Trophoblast cell (in vitro differentiated cells and primary cell): ENCODE measurements at regions not wholly inside any gene's neighbourhood (a gene's known extent, or its start where the extent isn't known, plus 50 kb on each side); places are given as distances from the start of the nearest gene placed in this dataset.

Experiments
- DNase-seq, 2 donors: peaks; one replicate each; pipeline ENCODE4 v3.0.0-alpha.2; 2016
- H2AFZ ChIP-seq: 2 replicates; pipeline ENCODE4 v1.6.1; 2013; ENCODE audit warnings: low read length, moderate library complexity, mild to moderate bottlenecking; ENCODE audit not compliant: insufficient read depth, poor library complexity
- H2AK5ac ChIP-seq: 2 replicates; pipeline ENCODE4 v1.6.1; 2013; ENCODE audit warnings: mild to moderate bottlenecking, low read length
- H2BK120ac ChIP-seq: 2 replicates; pipeline ENCODE4 v1.6.1; 2013; ENCODE audit warnings: low read length, mild to moderate bottlenecking, moderate library complexity; ENCODE audit not compliant: insufficient read depth, poor library complexity
- H2BK12ac ChIP-seq: 2 replicates; pipeline ENCODE4 v1.6.1; 2013; ENCODE audit warnings: mild to moderate bottlenecking, low read length, moderate library complexity
- H2BK5ac ChIP-seq: 2 replicates; pipeline ENCODE4 v1.6.1; 2013; ENCODE audit warnings: low read length, low read depth, moderate library complexity, mild to moderate bottlenecking; ENCODE audit not compliant: poor library complexity
- H3K14ac ChIP-seq: 2 replicates; pipeline ENCODE4 v1.6.1; 2013; ENCODE audit warnings: mild to moderate bottlenecking, low read length
- H3K18ac ChIP-seq: 2 replicates; pipeline ENCODE4 v1.6.1; 2013; ENCODE audit warnings: mild to moderate bottlenecking, low read length
- H3K23ac ChIP-seq: 2 replicates; pipeline ENCODE4 v1.6.1; 2013; ENCODE audit warnings: low read length
- H3K27ac ChIP-seq: 2 replicates; pipeline ENCODE4 v1.5.1; 2013; ENCODE audit warnings: low read depth, mild to moderate bottlenecking, inconsistent platforms, low read length, moderate library complexity
- H3K27me3 ChIP-seq: 2 replicates; pipeline ENCODE4 v1.6.1; 2013; ENCODE audit warnings: inconsistent platforms, mild to moderate bottlenecking, low read length, moderate library complexity; ENCODE audit not compliant: insufficient read depth
- H3K36me3 ChIP-seq, 2 experiments: 1 replicate in 1 of 2; 2 replicates in 1 of 2; pipeline ENCODE4 v1.6.1; 2013; ENCODE audit warnings: low read length in 2 of 2, mild to moderate bottlenecking in 2 of 2, moderate library complexity in 1 of 2; ENCODE audit not compliant: insufficient read depth in 2 of 2, control insufficient read depth in 1 of 2
- H3K4ac ChIP-seq: 2 replicates; pipeline ENCODE4 v1.6.1; 2013; ENCODE audit warnings: low read depth, mild to moderate bottlenecking, low read length, moderate library complexity
- H3K4me1 ChIP-seq, 2 experiments: 1 replicate in 1 of 2; 2 replicates in 1 of 2; pipeline ENCODE4 v1.6.1; 2013; ENCODE audit warnings: low read length in 2 of 2, mild to moderate bottlenecking in 2 of 2, moderate library complexity in 1 of 2; ENCODE audit not compliant: insufficient read depth in 2 of 2, control insufficient read depth in 1 of 2
- H3K4me2 ChIP-seq: 2 replicates; pipeline ENCODE4 v1.6.1; 2013; ENCODE audit warnings: inconsistent platforms, mild to moderate bottlenecking, low read length, moderate library complexity
- H3K4me3 ChIP-seq: 2 replicates; pipeline ENCODE4 v1.5.1; 2013; ENCODE audit warnings: mild to moderate bottlenecking, low read depth, low read length, inconsistent platforms
- H3K79me1 ChIP-seq: one replicate; pipeline ENCODE4 v1.6.1; 2013; ENCODE audit warnings: low read length
- H3K79me2 ChIP-seq: 2 replicates; pipeline ENCODE4 v1.6.1; 2013; ENCODE audit warnings: low read length, mild to moderate bottlenecking; ENCODE audit not compliant: control insufficient read depth, insufficient read depth, poor library complexity
- H3K9ac ChIP-seq: 2 replicates; pipeline ENCODE4 v1.6.1; 2013; ENCODE audit warnings: mild to moderate bottlenecking, low read length
- H3K9me3 ChIP-seq: 2 replicates; pipeline ENCODE4 v1.6.1; 2013; ENCODE audit warnings: low read depth, mild to moderate bottlenecking, control low read depth, inconsistent platforms, low read length; ENCODE audit not compliant: insufficient read depth
- H4K12ac ChIP-seq: 2 replicates; pipeline ENCODE4 v1.6.1; 2013; ENCODE audit warnings: low read depth, mild to moderate bottlenecking, low read length, moderate library complexity
- H4K8ac ChIP-seq: 2 replicates; pipeline ENCODE4 v1.6.1; 2013; ENCODE audit warnings: low read depth, mild to moderate bottlenecking, low read length, moderate library complexity
- H4K91ac ChIP-seq: one replicate; pipeline ENCODE4 v1.6.1; 2013; ENCODE audit warnings: low read depth, mild to moderate bottlenecking, low read length, moderate library complexity
- WGBS: extraction: QIAGEN DNeasy Blood & Tissue Kit; methylation state at CpG from one replicate; pipeline ENCODE4 v1.1.7; 2013; ENCODE audit warnings: missing lambda C conversion rate; ENCODE audit not compliant: insufficient read length, insufficient coverage; ENCODE audit errors: extremely low coverage; 5-methylcytosine and 5-hydroxymethylcytosine counted together

DNA sequence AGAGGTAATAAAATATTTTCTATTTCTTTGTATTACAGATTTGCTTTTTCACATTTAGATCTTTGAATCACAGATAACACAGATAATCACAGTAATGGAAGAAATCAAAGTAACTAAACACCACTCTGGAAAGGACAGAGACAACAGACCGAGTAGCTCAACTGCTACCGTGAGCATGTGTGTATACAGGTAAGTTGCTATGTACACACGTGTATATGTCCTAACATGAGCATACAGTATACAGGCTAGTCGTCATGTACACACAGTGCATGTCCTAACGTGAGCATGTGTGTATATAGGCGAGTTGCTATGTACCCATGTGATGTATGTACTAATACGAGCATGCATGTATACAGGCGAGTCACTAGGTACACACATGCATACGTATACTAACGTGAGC, 379.0 kb downstream of the THBS2 start:
- Histone ChIP-seq H2BK120ac (no peak overlapping the region), H3K9ac (no peak overlapping the region), H2BK5ac (no peak overlapping the region), H3K9me3 (no peaks in the 10 kb centered on the region), H4K8ac (no peak overlapping the region), H4K91ac (no peak overlapping the region), H2BK12ac (no peak overlapping the region), H3K27ac (no peak overlapping the region), H3K23ac (no peak overlapping the region), H3K79me2 (no peaks in the 10 kb centered on the region), H3K4me1 (no peaks in the 10 kb centered on the region), H3K27me3 (no peaks in the 10 kb centered on the region), H3K4ac (no peak overlapping the region), H3K36me3 (no peaks in the 10 kb centered on the region), H3K79me1 (no peaks in the 10 kb centered on the region), H4K12ac (no peak overlapping the region), H3K14ac (no peak overlapping the region), H3K18ac (no peak overlapping the region), H2AK5ac (no peak overlapping the region), H3K4me2 (no peak overlapping the region), H3K4me3 (no peak overlapping the region), H2AFZ (no peak overlapping the region)
- WGBS: no CpG with 5 or more reads among the region's 10 CpGs
- no peak for DNase-seq

- no peak overlapping the region for H3K4ac ChIP-seq
- H2AFZ ChIP-seq: no peak overlapping the region
- H3K36me3 ChIP-seq: no peaks in the 10 kb centered on the region
- no peak for DNase-seq
- H2BK5ac ChIP-seq: no peak overlapping the region
- no peak overlapping the region for H4K12ac ChIP-seq
- H2AK5ac ChIP-seq: no peak overlapping the region
- no peak overlapping the region for H4K8ac ChIP-seq
- no peaks in the 10 kb centered on the region for H3K9me3 ChIP-seq
- H3K23ac ChIP-seq: no peak overlapping the region
- H4K91ac ChIP-seq: no peak overlapping the region
- no peaks in the 10 kb centered on the region for H3K4me1 ChIP-seq
- no peak overlapping the region for H2BK12ac ChIP-seq
- no CpG with 5 or more reads among the region's 38 CpGs for WGBS
- no peaks in the 10 kb centered on the region for H3K27me3 ChIP-seq
- no peak overlapping the region for H3K4me2 ChIP-seq
- H2BK120ac ChIP-seq: no peak overlapping the region
- no peak overlapping the region for H3K9ac ChIP-seq
- no peak overlapping the region for H3K27ac ChIP-seq
- H3K79me1 ChIP-seq: no peaks in the 10 kb centered on the region
- H3K4me3 ChIP-seq: no peak overlapping the region
- no peaks in the 10 kb centered on the region for H3K79me2 ChIP-seq
- no peak overlapping the region for H3K18ac ChIP-seq
- H3K14ac ChIP-seq: no peak overlapping the region
Observed at GRCh38 chr6:168873278-168874190, 380.1 kb downstream of the THBS2 start.

DNA sequence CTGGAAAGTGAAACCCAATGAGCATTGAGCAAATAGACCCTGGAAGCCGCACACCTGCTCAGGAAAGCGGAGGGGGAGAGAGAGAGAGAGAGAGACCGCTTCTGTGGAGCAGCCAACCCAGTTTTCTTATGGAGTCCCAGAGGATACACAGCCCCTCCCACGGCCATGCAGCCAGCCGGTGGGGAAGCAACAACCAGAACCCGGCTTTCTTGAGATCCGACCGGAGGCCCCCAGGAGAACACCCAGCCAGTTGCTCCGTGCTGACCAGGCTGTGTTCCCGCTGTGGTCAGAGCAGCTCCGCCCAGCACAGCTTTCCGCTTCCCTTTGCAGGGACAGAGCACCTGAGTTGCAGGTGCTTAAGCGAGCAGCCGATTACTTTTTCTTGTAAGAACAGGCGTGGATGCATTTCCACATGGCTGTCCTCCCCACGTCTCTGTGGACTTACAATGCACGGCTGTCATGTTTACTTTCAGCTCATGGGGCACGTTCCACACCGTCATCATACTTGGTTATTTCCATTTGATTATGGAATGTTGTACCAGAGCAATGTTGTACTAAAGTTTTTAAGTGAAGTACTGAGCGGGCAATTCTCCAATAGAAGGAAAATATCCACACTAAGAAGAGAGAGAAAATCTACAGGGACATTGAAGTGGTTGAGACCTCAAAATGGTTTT, 381.9 kb downstream of the THBS2 start:
- H2AK5ac ChIP-seq: no peak overlapping the region
- no CpG with 5 or more reads among the region's 20 CpGs for WGBS
- H3K9ac ChIP-seq: no peak overlapping the region
- H3K4me2 ChIP-seq: no peak overlapping the region
- no peak overlapping the region for H3K4me3 ChIP-seq
- H3K14ac ChIP-seq: no peak overlapping the region
- no peak overlapping the region for H4K91ac ChIP-seq
- H2BK5ac ChIP-seq: no peak overlapping the region
- H3K23ac ChIP-seq: no peak overlapping the region
- no peak overlapping the region for H4K8ac ChIP-seq
- no peak overlapping the region for H3K18ac ChIP-seq
- no peak overlapping the region for H2BK12ac ChIP-seq
- H2AFZ ChIP-seq: no peak overlapping the region
- no peak overlapping the region for H3K4ac ChIP-seq
- no peaks in the 10 kb centered on the region for H3K79me1 ChIP-seq
- H3K36me3 ChIP-seq: no peaks in the 10 kb centered on the region
- no peak for DNase-seq
- no peaks in the 10 kb centered on the region for H3K9me3 ChIP-seq
- no peak overlapping the region for H3K27ac ChIP-seq
- H4K12ac ChIP-seq: no peak overlapping the region
- no peaks in the 10 kb centered on the region for H3K27me3 ChIP-seq
- no peaks in the 10 kb centered on the region for H3K4me1 ChIP-seq
- no peak overlapping the region for H2BK120ac ChIP-seq
- H3K79me2 ChIP-seq: no peaks in the 10 kb centered on the region

GRCh38 chr6:168870982-168871381, 382.7 kb downstream of the THBS2 start:
- Histone ChIP-seq H3K4ac (no peak overlapping the region), H3K14ac (no peak overlapping the region), H3K9ac (no peak overlapping the region), H2BK12ac (no peak overlapping the region), H4K8ac (no peak overlapping the region), H2BK120ac (no peak overlapping the region), H3K4me3 (no peak overlapping the region), H4K12ac (no peak overlapping the region), H3K27me3 (no peaks in the 10 kb centered on the region), H3K23ac (no peak overlapping the region), H2AK5ac (no peak overlapping the region), H3K36me3 (no peaks in the 10 kb centered on the region), H3K79me2 (no peaks in the 10 kb centered on the region), H2AFZ (no peak overlapping the region), H3K27ac (no peak overlapping the region), H3K4me2 (no peak overlapping the region), H2BK5ac (no peak overlapping the region), H3K18ac (no peak overlapping the region), H3K4me1 (no peaks in the 10 kb centered on the region), H4K91ac (no peak overlapping the region), H3K9me3 (no peaks in the 10 kb centered on the region), H3K79me1 (no peaks in the 10 kb centered on the region)
- DNase-seq: no peak
- WGBS: no CpG with 5 or more reads among the region's 13 CpGs
